Iris pigment epithelial cell (primary cell): ENCODE measurements at regions not wholly inside any gene's neighbourhood (a gene's known extent, or its start where the extent isn't known, plus 50 kb on each side); places are given as distances from the start of the nearest gene placed in this dataset.
"Not testable (repeated sequence)": the region's sequence is repeated elsewhere in the genome, so short reads cannot be mapped to it uniquely, and the experiment has no call there.

Experiments used
- DNase-seq: peaks from one replicate; pipeline ENCODE4 v3.0.0-alpha.2; 2011; ENCODE audit warnings: low read depth

- no peak for DNase-seq
Observed at GRCh38 chr2:7377916-7378569, 460.8 kb downstream of the RNF144A start.

DNA sequence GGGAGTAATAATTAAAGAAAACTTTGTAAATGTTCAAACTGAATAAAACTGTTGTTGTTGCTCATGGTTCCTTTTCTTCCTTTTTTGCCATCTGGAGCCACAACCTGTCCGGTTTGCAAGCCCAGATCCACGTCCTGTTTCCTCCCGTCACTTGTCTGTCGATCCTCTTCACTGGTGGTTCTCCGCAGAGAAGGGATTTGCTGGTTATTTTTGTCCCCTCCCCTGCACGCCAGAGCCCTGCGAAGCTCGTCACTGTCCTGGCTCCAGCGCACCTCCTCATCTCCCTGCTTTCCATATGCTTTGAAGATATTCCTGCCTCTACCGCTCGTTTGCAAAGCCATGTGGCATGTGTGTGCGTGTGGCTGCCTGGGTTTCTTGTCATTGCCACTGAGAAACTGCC, 461.4 kb downstream of the RNF144A start:
- no peak for DNase-seq

DNA sequence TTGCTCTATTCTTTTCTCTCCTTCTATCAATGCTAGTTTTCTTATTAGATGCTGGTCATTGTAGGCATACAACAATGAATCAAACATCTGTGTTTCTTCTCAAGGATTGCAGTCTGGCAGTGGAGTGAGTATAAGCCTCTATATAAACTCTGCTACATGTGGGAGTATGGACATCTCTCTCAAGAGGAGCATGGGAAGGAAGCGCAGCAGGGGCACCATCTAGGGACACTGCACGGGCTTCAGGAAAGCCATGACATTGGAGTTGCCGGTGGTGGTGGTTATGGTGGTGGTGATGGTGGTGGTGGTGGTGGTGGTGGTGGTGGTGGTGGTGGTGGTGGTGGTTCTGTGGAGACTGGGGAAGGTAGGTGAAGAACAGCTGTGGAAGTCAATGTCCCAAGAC, 462.6 kb downstream of the RNF144A start:
- DNase-seq = no peak

DNA sequence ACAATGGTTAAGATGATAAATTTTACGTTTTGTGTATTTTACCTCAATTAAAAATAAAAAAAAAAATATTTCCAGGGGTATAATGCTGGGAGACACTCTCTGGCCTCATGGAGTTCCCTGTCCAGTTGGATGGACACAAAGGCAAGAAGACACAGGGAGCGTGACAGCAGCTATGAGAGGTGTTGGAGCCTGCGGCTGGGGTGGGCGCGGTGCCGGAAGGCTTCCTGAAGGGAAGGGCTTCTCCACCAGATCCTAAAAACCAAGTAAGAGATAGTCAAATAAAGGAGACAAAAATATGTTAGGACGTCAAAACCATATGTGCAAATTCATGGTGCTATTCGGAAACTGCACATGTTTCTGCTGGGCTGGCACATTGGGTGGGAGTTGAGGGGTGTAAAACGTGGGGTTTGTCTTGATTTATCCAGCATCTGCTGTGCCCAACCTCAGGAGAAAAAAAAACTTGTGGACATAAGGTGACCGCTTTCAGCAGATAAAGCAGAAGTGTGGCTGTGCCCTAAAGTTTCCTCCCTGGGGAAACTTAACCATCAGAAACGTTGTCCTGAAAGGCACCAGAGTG, 467.6 kb downstream of the RNF144A start:
- DNase-seq = no peak

GRCh38 chr2:7390311-7390710, 473.1 kb downstream of the RNF144A start:
- DNase-seq = not testable (repeated sequence)

DNA sequence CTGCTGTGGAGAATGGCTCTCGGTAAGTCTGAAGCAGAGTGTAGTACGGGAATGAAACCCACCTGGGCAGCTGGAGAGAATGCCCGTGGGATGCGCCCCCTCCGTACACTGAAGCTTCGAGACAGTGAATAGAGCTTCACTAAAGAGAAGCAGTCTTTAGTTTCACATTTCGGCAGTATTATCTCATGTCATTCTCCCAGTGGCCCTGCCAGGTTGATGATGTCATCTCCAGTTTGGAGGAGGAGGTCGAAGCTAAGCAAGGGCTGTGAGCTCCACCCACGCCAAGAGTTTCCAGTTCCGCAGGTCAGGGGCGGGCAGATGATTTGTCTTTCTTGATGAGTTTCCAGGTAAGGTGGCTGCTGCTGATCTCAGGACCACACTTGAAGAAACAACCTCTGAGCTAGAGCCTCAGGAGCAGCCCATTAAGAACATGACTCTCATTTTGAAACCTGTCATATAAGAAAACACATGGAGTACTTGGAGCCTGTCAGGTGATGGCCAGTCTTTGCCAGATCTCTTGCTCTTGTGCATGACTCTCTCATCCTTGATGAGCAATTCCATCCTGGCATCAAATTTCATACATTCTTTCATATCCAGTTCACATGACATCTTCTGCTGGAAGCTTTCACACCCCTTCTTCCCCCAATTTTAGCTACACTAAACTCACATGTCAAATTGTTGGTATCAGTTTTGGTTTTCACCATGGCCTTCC, 475.0 kb downstream of the RNF144A start:
- peak; percentile 2 for DNase-seq

- no peak for DNase-seq
Observed at GRCh38 chr2:7394195-7394594, 477.0 kb downstream of the RNF144A start.

- no peak for DNase-seq
Observed at GRCh38 chr2:7400628-7401027, 483.4 kb downstream of the RNF144A start.

DNA sequence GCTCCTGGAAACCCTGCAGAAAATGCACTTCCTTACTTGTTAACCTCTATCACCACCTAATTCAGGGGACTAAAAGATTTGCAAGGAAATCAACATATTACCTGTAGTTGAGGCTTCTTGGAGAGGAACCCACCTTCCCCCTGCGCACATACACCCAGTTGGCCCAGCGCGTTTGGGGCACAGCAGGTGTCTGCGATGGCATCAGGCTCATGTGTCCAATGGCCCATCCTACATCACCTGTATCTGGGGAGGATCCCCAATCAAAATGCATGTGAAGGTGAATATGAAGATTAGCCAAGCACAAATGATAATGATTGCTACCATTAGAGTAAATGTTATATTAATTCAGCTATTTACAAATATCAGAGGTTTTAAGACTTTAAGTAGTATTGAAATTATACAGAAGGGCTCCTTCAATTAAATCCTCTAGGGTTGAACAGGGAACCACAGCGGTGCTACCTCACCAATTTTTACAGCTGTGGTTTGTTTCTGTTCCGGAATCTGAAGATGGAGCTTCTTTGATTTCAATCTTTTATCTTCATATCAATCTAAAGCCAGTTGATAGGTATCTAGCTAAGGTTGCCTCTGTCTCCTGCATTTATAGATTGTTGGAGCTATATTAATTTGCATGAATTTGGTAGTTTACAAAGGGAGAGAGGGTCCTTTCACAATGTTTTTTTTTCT, 486.0 kb downstream of the RNF144A start:
- no peak for DNase-seq

- DNase-seq = no peak
Observed at GRCh38 chr2:7405861-7406715, 488.9 kb downstream of the RNF144A start.

DNA sequence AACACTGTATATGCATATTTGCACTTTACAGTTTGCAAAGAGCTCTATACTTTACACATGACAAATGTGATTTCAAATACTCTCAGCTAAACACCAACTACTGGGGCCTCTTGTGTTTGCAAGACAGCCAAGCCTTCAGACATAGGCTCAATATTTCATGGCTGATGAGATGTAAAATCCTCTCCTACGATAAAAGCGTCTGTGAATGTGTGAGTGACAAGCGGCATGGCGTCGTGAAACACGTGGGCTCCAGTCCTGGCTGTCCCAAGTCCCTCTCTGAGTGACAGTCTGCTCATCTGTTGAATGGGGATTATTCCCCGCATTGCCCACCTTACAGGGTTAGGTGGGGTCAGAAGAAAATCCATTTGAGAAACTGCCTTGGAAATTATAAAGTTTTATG, 489.8 kb downstream of the RNF144A start:
- DNase-seq = no peak

- no peak for DNase-seq
Observed at GRCh38 chr2:7407906-7408680, 490.9 kb downstream of the RNF144A start.

- DNase-seq = no peak
Observed at GRCh38 chr2:7411691-7412090, 494.5 kb downstream of the RNF144A start.

GRCh38 chr2:7417845-7418742, 500.9 kb downstream of the RNF144A start:
- no peak for DNase-seq

GRCh38 chr2:7419186-7419585, 502.0 kb downstream of the RNF144A start:
- no peak for DNase-seq

DNA sequence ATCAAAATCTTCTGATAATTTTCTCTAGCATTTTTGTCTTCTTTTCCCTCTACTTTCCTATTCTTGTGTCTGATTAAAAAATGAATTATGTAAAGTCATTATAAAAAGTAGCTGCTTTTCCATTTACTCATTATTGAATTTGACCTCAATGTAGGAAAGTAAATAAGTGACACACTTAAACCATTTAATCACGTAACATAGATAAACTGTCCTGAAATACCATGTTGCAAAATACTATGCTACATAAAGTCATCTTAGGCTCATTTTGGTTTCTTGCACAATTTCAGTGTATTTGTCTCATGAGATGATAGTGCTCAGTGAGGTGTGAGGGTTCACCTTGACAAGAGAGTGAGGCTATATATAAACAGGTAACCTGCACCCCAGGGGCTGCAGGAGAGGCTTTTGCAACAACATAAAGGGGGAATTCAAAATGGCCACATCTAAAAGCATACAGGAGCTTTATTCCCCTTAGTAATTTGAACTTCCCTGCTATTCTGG, 502.7 kb downstream of the RNF144A start:
- DNase-seq = no peak

GRCh38 chr2:7420530-7420929, 503.3 kb downstream of the RNF144A start:
- no peak for DNase-seq

DNA sequence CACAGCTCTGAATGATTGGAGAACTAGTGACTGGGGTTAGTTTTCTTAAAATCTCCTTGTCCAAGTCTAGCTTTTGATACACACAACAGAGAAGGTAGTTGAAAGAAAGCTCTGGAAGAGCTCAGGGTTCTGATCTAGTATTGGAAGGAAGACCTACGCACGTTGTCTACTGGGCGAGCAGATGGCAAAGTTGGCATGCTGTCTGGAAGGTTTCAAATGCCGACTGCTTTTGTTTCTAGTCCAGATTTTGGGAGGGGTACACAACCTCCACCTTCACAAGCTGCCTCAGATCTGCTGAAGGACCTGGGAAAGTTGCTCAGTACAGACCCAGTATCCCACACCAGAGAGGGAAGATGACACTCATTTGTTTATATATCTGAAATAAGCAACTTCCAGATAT, 507.3 kb downstream of the RNF144A start:
- DNase-seq = no peak

GRCh38 chr2:7427293-7428060, 510.3 kb downstream of the RNF144A start:
- peak; percentile 33 for DNase-seq
